HEK293T (cell line): ENCODE measurements at regions not wholly inside any gene's neighbourhood (a gene's known extent, or its start where the extent isn't known, plus 50 kb on each side); places are given as distances from the start of the nearest gene placed in this dataset.

ENCODE experiments used
- CTCF ChIA-PET: fragments of 350-600 bp; formaldehyde crosslinking; extraction: SDS; loops from one replicate; lab custom pipeline; 2021; ENCODE audit warnings: antibody characterized with exemption, inconsistent platforms; lab: Yijun Ruan, JAX
- POLR2A ChIA-PET: fragments of 350-600 bp; formaldehyde crosslinking; extraction: SDS; loops from one replicate; lab custom pipeline; 2020; ENCODE audit warnings: antibody characterized with exemption, inconsistent platforms; lab: Yijun Ruan, JAX
- DNase-seq: peaks from one replicate; pipeline ENCODE4 v3.0.0; 2012; ENCODE audit warnings: mixed read lengths; ENCODE audit errors: extremely low spot score
- ARNT ChIP-seq: fragments of 450-650 bp; IDR thresholded peaks from 2 replicates; pipeline ENCODE4 v1.6.1; 2017; ENCODE audit warnings: mild to moderate bottlenecking
- BHLHE40 ChIP-seq: fragments of 450-650 bp; IDR thresholded peaks from 2 replicates; pipeline ENCODE4 v1.6.1; 2016; ENCODE audit warnings: mild to moderate bottlenecking, moderate library complexity, borderline replicate concordance
- CTBP1 ChIP-seq: fragments of 450-650 bp; IDR thresholded peaks from 2 replicates; pipeline ENCODE4 v1.6.1; 2016; ENCODE audit warnings: borderline replicate concordance
- ELF4 ChIP-seq: fragments of 450-650 bp; IDR thresholded peaks from 2 replicates; pipeline ENCODE4 v1.6.1; 2017; ENCODE audit warnings: antibody characterized with exemption
- FOXA1 ChIP-seq: fragments of 450-650 bp; IDR thresholded peaks from 2 replicates; pipeline ENCODE4 v1.6.1; 2016; ENCODE audit warnings: mild to moderate bottlenecking
- FOXK2 ChIP-seq: fragments of 450-650 bp; IDR thresholded peaks from 2 replicates; pipeline ENCODE4 v1.6.1; 2016; ENCODE audit warnings: mild to moderate bottlenecking
- FOXM1 ChIP-seq: fragments of 450-650 bp; IDR thresholded peaks from 2 replicates; pipeline ENCODE4 v1.6.1; 2017; ENCODE audit warnings: mild to moderate bottlenecking, borderline replicate concordance
- HDGF ChIP-seq: fragments of 450-650 bp; IDR thresholded peaks from 2 replicates; pipeline ENCODE4 v1.6.1; 2017; ENCODE audit warnings: antibody characterized with exemption, borderline replicate concordance
- L3MBTL2 ChIP-seq: fragments of 450-650 bp; conservative IDR thresholded peaks from 2 replicates; pipeline ENCODE4 v1.6.1; 2016; ENCODE audit warnings: mild to moderate bottlenecking
- LEF1 ChIP-seq: fragments of 450-650 bp; IDR thresholded peaks from 2 replicates; pipeline ENCODE4 v1.6.1; 2017; ENCODE audit warnings: mild to moderate bottlenecking, borderline replicate concordance
- NFRKB ChIP-seq: fragments of 450-650 bp; IDR thresholded peaks from 2 replicates; pipeline ENCODE4 v1.6.1; 2016; ENCODE audit warnings: mild to moderate bottlenecking, moderate library complexity
- PKNOX1 ChIP-seq: fragments of 450-650 bp; IDR thresholded peaks from 2 replicates; pipeline ENCODE4 v1.6.1; 2016
- SP1 ChIP-seq: fragments of 450-650 bp; IDR thresholded peaks from 2 replicates; pipeline ENCODE4 v1.6.1; 2017
- SUZ12 ChIP-seq: fragments of 450-650 bp; IDR thresholded peaks from 2 replicates; pipeline ENCODE4 v1.6.1; 2016; ENCODE audit warnings: mild to moderate bottlenecking
- TARDBP ChIP-seq: fragments of 450-650 bp; IDR thresholded peaks from 2 replicates; pipeline ENCODE4 v1.6.1; 2016
- ZNF384 ChIP-seq: fragments of 450-650 bp; IDR thresholded peaks from 2 replicates; pipeline ENCODE4 v1.6.1; 2016

- ChIA-PET POLR2A (no interaction called here), CTCF (no interaction called here)
- no peak for TF ChIP-seq HDGF
- no peak for TF ChIP-seq FOXK2
- no peak for TF ChIP-seq BHLHE40
- no peak for TF ChIP-seq CTBP1
- TF ChIP-seq ZNF384: no peak
- no peak for TF ChIP-seq FOXA1
- TF ChIP-seq FOXM1: no peak
- TF ChIP-seq SUZ12: no peak
- no peak for TF ChIP-seq L3MBTL2
- no peak for TF ChIP-seq LEF1
- no peak for TF ChIP-seq TARDBP
- TF ChIP-seq SP1: no peak
- TF ChIP-seq ELF4: no peak
- no peak for DNase-seq
Measured at GRCh38 chr2:128731994-128732650, 413.5 kb upstream of the HS6ST1 start.

- ChIA-PET CTCF (no interaction called here), POLR2A (no interaction called here)
- no peak for DNase-seq
- no peak for TF ChIP-seq PKNOX1
- TF ChIP-seq CTBP1: no peak
- no peak for TF ChIP-seq SUZ12
- no peak for TF ChIP-seq TARDBP
- no peak for TF ChIP-seq FOXK2
- no peak for TF ChIP-seq NFRKB
- TF ChIP-seq ZNF384: no peak
- TF ChIP-seq ARNT: no peak
- TF ChIP-seq BHLHE40: no peak
- no peak for TF ChIP-seq HDGF
- no peak for TF ChIP-seq LEF1
- no peak for TF ChIP-seq ELF4
- TF ChIP-seq FOXA1: no peak
- TF ChIP-seq FOXM1: no peak
- TF ChIP-seq SP1: no peak
- no peak for TF ChIP-seq L3MBTL2
Measured at GRCh38 chr2:128732976-128733431, 414.3 kb upstream of the HS6ST1 start.

DNA sequence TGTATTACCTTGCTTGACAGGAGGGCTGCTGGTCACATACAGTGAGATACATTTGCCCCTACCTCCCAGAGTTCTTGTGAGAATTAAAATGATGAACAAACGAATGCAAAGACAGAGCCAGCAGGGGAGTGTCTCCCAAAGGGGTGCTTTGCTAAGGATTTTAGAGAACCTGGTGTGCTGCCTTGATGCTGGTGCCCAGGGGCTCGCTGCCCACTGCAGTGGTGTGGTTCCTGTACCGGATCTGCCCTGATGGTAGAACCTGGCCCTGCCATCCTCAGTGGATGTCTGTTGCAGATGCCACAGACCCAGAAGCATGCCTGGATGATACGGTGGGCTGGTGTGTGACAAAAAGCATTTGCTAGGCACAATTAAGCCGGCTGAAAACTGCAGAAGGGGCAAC lies 414.8 kb upstream of the HS6ST1 start:
- no peak for TF ChIP-seq NFRKB
- TF ChIP-seq PKNOX1: no peak
- no peak for TF ChIP-seq SP1
- no peak for TF ChIP-seq L3MBTL2
- TF ChIP-seq FOXM1: no peak
- TF ChIP-seq ARNT: no peak
- no peak for TF ChIP-seq FOXA1
- no peak for TF ChIP-seq ZNF384
- TF ChIP-seq FOXK2: no peak
- no peak for TF ChIP-seq BHLHE40
- no peak for TF ChIP-seq TARDBP
- no peak for TF ChIP-seq HDGF
- no peak for TF ChIP-seq CTBP1
- no peak for TF ChIP-seq LEF1
- TF ChIP-seq ELF4: no peak
- CTCF ChIA-PET: no interaction called here
- POLR2A ChIA-PET: no interaction called here
- no peak for DNase-seq

DNA sequence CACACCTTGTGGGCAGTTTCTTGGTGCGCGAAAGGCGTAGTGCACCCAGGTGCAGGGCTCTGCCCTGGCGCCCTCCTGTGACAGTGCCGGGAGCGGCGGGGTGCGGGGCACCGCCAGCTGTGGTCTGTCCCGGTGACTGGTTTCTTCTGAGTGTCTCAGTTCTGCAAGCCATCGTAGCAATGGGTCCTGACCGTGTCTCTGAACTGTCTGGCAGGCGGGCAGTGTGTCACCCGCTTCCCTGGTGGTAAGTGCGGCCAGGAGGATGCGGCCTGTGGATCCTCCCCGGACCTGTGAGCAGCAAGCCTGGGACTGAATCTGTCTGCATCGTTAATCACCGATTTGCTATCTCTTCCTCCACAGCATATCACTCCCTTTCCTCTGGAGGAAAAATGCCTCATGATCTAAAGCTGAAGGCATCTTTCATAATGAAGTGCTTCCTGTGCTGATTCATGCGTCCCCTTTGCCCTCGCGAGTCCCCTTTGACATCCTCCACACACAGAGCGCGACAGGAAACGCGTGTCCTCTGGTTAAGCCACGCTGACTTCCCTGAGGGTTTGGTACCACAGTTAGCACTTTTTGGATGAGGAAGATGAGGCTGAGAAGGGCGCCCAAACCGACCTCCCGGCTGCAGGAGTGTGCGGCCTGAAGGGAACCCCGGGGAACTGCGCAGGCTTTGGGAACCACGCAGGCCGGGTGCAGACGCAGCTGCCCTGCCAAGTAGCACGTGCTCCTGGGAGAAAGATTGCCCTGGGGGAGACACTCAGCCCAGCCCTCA lies 416.0 kb upstream of the HS6ST1 start:
- ChIA-PET CTCF (no interaction called here), POLR2A (no interaction called here)
- no peak for DNase-seq
- no peak for TF ChIP-seq SUZ12
- no peak for TF ChIP-seq NFRKB
- no peak for TF ChIP-seq BHLHE40
- no peak for TF ChIP-seq SP1
- no peak for TF ChIP-seq L3MBTL2
- TF ChIP-seq ELF4: no peak
- no peak for TF ChIP-seq FOXA1
- TF ChIP-seq FOXK2: no peak
- TF ChIP-seq ARNT: no peak
- TF ChIP-seq PKNOX1: no peak
- no peak for TF ChIP-seq LEF1
- TF ChIP-seq HDGF: no peak
- TF ChIP-seq TARDBP: no peak
- no peak for TF ChIP-seq ZNF384
- no peak for TF ChIP-seq CTBP1
- no peak for TF ChIP-seq FOXM1

- CTCF ChIA-PET: no interaction called here
- DNase-seq: no peak
- POLR2A ChIA-PET: no interaction called here
- TF ChIP-seq CTBP1: no peak
- TF ChIP-seq BHLHE40: no peak
- TF ChIP-seq FOXA1: no peak
Measured at GRCh38 chr2:128735296-128735960, 416.8 kb upstream of the HS6ST1 start.
